Neural crest cell (in vitro differentiated cells): ENCODE measurements at regions not wholly inside any gene's neighbourhood (a gene's known extent, or its start where the extent isn't known, plus 50 kb on each side); places are given as distances from the start of the nearest gene placed in this dataset.

Source experiments
- DNase-seq: peaks from one replicate; pipeline ENCODE4 v3.0.0; 2021; ENCODE audit warnings: low read depth, mixed read lengths, low spot score
- H3K27ac Mint-ChIP-seq: one replicate; pipeline ENCODE4 v1.8.0; 2021; ENCODE audit warnings: mild to moderate bottlenecking, mixed read lengths; ENCODE audit not compliant: unreplicated experiment
- H3K27me3 Mint-ChIP-seq: 2 replicates; pipeline ENCODE4 v1.8.0; 2021; ENCODE audit warnings: low read depth, mild to moderate bottlenecking, mixed read lengths
- H3K36me3 Mint-ChIP-seq: 2 replicates; pipeline ENCODE4 v1.8.0; 2021; ENCODE audit warnings: low read depth, mild to moderate bottlenecking, mixed read lengths
- H3K4me1 Mint-ChIP-seq: 2 replicates; pipeline ENCODE4 v1.8.0; 2021; ENCODE audit warnings: mixed read lengths
- H3K4me3 Mint-ChIP-seq: one replicate; pipeline ENCODE4 v1.8.0; 2021; ENCODE audit warnings: mild to moderate bottlenecking, mixed read lengths
- H3K9me3 Mint-ChIP-seq: 2 replicates; pipeline ENCODE4 v1.8.0; 2021; ENCODE audit warnings: mixed read lengths
- TF ChIP-seq, protein P1 (sequence below): fragments of 200-600 bp; sonication (generic); conservative IDR thresholded peaks from 2 replicates; pipeline ENCODE4 v1.5.0; 2021; ENCODE audit warnings: antibody characterized with exemption, mild to moderate bottlenecking

- TF ChIP-seq, protein P1, sequence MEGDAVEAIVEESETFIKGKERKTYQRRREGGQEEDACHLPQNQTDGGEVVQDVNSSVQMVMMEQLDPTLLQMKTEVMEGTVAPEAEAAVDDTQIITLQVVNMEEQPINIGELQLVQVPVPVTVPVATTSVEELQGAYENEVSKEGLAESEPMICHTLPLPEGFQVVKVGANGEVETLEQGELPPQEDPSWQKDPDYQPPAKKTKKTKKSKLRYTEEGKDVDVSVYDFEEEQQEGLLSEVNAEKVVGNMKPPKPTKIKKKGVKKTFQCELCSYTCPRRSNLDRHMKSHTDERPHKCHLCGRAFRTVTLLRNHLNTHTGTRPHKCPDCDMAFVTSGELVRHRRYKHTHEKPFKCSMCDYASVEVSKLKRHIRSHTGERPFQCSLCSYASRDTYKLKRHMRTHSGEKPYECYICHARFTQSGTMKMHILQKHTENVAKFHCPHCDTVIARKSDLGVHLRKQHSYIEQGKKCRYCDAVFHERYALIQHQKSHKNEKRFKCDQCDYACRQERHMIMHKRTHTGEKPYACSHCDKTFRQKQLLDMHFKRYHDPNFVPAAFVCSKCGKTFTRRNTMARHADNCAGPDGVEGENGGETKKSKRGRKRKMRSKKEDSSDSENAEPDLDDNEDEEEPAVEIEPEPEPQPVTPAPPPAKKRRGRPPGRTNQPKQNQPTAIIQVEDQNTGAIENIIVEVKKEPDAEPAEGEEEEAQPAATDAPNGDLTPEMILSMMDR, result no peak
- no peaks in the 10 kb centered on the region for H3K27me3 Mint-ChIP-seq
- no peak overlapping the region for H3K4me3 Mint-ChIP-seq
- peaks cover 47% of the 10 kb centered on the region for H3K4me1 Mint-ChIP-seq
- no peaks in the 10 kb centered on the region for H3K36me3 Mint-ChIP-seq
- H3K27ac Mint-ChIP-seq, result no peak overlapping the region
- no peaks in the 10 kb centered on the region for H3K9me3 Mint-ChIP-seq
- DNase-seq, result no peak
Observed at GRCh38 chr11:133746663-133747306, 98.5 kb downstream of the SPATA19 start.

DNA sequence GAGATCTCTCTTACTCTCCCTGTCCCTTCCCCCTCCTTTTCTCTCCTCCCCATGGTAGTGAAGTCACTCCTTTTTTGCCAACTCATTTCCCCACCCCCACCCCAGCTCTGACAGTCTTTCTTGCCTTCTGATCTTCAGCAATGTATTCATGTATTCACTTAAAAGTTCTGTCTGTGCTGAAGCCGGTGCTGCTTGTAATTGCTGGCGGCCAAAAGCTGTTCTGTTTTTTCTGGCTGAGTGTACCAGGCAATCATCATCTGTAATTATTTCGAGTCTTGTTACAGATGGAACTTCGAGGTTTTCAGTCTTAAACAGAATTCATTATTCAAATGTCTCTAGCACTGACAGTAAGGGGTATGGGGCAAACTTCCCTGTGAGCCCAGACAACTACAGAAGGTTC, 99.5 kb downstream of the SPATA19 start:
- Mint-ChIP-seq H3K27me3 (no peaks in the 10 kb centered on the region), H3K27ac (no peak overlapping the region), H3K4me1 (peaks cover 50% of the 10 kb centered on the region), H3K4me3 (no peak overlapping the region), H3K36me3 (no peaks in the 10 kb centered on the region), H3K9me3 (no peaks in the 10 kb centered on the region)
- TF ChIP-seq, protein P1, result no peak
- no peak for DNase-seq

DNA sequence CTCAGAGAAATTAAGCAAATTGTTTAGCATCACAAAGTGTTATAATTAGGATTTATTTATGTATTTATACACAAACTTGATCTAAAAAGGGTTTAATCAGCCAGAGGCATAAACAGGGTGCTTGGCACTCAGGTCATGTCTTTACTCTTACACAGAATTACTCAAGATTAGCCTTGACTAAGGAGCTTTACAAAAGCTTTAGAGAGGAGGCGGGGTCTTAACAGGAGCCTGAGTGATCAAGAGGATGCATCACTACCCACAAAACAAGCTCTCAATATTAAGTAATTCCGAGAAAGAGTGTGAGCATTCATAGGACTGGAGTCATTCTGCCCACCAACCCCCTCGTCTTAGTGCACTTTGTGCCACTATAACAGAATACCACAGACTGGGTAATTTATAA, 103.0 kb downstream of the SPATA19 start:
- no peaks in the 10 kb centered on the region for H3K27me3 Mint-ChIP-seq
- peaks cover 37% of the 10 kb centered on the region for H3K4me1 Mint-ChIP-seq
- no peak for DNase-seq

DNA sequence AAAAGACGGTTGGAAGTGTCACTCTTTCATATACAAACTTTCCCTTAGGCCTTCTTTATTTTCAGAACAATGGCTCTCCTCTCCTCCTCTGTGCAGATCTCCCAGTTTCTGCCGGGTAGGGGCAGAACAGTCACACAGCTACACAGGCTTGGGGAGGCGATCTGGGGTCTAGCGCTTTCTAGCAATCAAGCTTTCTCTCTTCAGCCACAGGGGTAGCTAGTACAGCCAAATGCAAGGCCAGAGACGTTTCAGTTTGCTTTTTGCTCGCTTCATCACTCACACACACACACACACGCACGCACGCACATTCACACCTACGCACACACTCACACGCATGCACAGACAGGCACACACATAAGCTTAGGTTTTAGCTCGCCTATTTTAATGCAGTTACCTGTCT, 104.3 kb downstream of the SPATA19 start:
- peaks cover 13% of the 10 kb centered on the region for H3K9me3 Mint-ChIP-seq
- H3K27me3 Mint-ChIP-seq, result no peaks in the 10 kb centered on the region
- peaks cover 23% of the 10 kb centered on the region for H3K4me1 Mint-ChIP-seq
- peaks cover 2% of the 10 kb centered on the region for H3K36me3 Mint-ChIP-seq
- TF ChIP-seq, protein P1, result no peak
- H3K4me3 Mint-ChIP-seq, result no peak overlapping the region
- DNase-seq, result no peak
- peak overlapping the region; percentile 3 for H3K27ac Mint-ChIP-seq

More for the DNA sequence above, 103.0 kb downstream of the SPATA19 start:
- peaks cover 10% of the 10 kb centered on the region for H3K9me3 Mint-ChIP-seq
- peaks cover 2% of the 10 kb centered on the region for H3K36me3 Mint-ChIP-seq
- H3K27ac Mint-ChIP-seq, result no peak overlapping the region
- TF ChIP-seq, protein P1, result no peak
- H3K4me3 Mint-ChIP-seq, result no peak overlapping the region

DNA sequence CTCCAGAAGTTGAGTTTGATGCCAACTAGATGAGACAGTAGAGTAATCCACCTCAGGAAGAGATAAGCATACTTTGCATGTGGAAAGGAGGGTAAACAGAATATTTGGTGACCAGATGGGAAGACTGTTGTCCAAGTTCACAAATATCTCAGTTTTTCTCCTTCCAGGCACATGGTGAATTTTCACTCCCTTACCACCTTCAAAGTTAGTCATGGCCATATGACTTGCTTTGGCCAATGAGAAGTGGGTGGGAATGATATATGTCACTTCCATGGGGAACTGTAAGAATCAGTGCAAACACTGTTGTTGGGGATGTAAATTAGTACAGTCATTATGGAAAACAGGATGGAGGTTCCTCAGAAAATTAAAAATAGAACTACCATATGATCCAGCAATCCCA, 105.8 kb downstream of the SPATA19 start:
- H3K36me3 Mint-ChIP-seq, result peaks cover 4% of the 10 kb centered on the region
- no peak overlapping the region for H3K4me3 Mint-ChIP-seq
- peaks cover 18% of the 10 kb centered on the region for H3K9me3 Mint-ChIP-seq
- no peak for DNase-seq
- H3K27me3 Mint-ChIP-seq, result no peaks in the 10 kb centered on the region
- peaks cover 11% of the 10 kb centered on the region for H3K4me1 Mint-ChIP-seq
- TF ChIP-seq, protein P1, result no peak
- no peak overlapping the region for H3K27ac Mint-ChIP-seq
